Upper lobe of left lung (tissue), 6 donors: ENCODE measurements at regions not wholly inside any gene's neighbourhood (a gene's known extent, or its start where the extent isn't known, plus 50 kb on each side); places are given as distances from the start of the nearest gene placed in this dataset.

Experiments used
- ATAC-seq, 2 donors: fragments of 200-7000 bp; cut with Tn5 transposase; one replicate each; pipeline ENCODE4 v1.9.1; 2022; ENCODE audit warnings: mild to moderate bottlenecking in 2 of 2, moderate library complexity in 2 of 2; ENCODE audit not compliant: low FRiP score in 2 of 2
- DNase-seq, 2 donors: peaks; one replicate each; pipeline ENCODE4 v3.0.0-alpha.2; 2019 to 2020
- H3K27ac ChIP-seq, 4 donors: fragments of 200-600 bp; sonication (generic); one replicate each; pipeline ENCODE4 v1.5.1; 2016 to 2019
- H3K27me3 ChIP-seq, 4 donors: fragments of 200-600 bp; sonication (generic); one replicate each; pipeline ENCODE4 v1.5.1; 2017 to 2019
- H3K36me3 ChIP-seq, 4 donors: fragments of 200-600 bp; sonication (generic); one replicate each; pipeline ENCODE4 v1.5.1; 2016 to 2019
- H3K4me1 ChIP-seq, 4 donors: fragments of 200-600 bp; sonication (generic); one replicate each; pipeline ENCODE4 v1.5.1; 2018 to 2019
- H3K4me3 ChIP-seq, 4 donors: fragments of 200-600 bp; sonication (generic); one replicate each; pipeline ENCODE4 v1.5.1; 2017 to 2019; ENCODE audit warnings: mild to moderate bottlenecking in 2 of 4, moderate library complexity in 1 of 4
- H3K9me3 ChIP-seq, 4 donors: fragments of 200-600 bp; sonication (generic); one replicate each; pipeline ENCODE4 v1.5.1; 2018 to 2019
- CTCF ChIP-seq, 6 experiments: fragments of 450-650 bp in 4 of 6; fragments of 200-600 bp in 2 of 6; sonication (generic) in 2 of 6; IDR thresholded peaks; one replicate each; pipeline ENCODE4 v1.5.1; 2016 to 2019; ENCODE audit warnings: antibody characterized with exemption in 6 of 6
- EP300 ChIP-seq, 4 donors: sonication (generic); formaldehyde crosslinking; IDR thresholded peaks; one replicate each; pipeline ENCODE4 v1.5.1; 2017; ENCODE audit warnings: antibody characterized with exemption in 4 of 4, control low read depth in 2 of 4
- POLR2A ChIP-seq, 4 donors: fragments of 450-650 bp; IDR thresholded peaks; one replicate each; pipeline ENCODE4 v1.5.1; 2016 to 2017; ENCODE audit warnings: antibody characterized with exemption in 4 of 4, mild to moderate bottlenecking in 2 of 4
- POLR2AphosphoS5 ChIP-seq, 2 donors: sonication (generic); formaldehyde crosslinking; IDR thresholded peaks; one replicate each; pipeline ENCODE4 v1.5.1; 2017; ENCODE audit warnings: antibody characterized with exemption in 2 of 2
- WGBS, 2 donors: methylation state at CpG; one replicate each; pipeline ENCODE4 v1.1.5; 2017 to 2018; 5-methylcytosine and 5-hydroxymethylcytosine counted together
- donor health status: DM: no; HTN: no; CAD: no; lungs with moderate emphysema.
- donor health status: DM: no; HTN: yes; CAD: no; lungs with severe emphysema.

GRCh38 chr2:37458133-37458532 is 113.7 kb downstream of the QPCT start:
- Histone ChIP-seq H3K9me3 (no peaks in the 10 kb centered on the region), H3K36me3 (no peaks in the 10 kb centered on the region), H3K27me3 (no peaks in the 10 kb centered on the region), H3K4me1 (peaks cover 16 to 31% (median 25%) of the 10 kb centered on the region in 4 donors), H3K27ac (no peak overlapping the region), H3K4me3 (no peak overlapping the region)
- DNase-seq = no peak
- 91 to 96% methylated on average over 2 of the region's 2 CpGs for WGBS, 2 donors
- TF ChIP-seq CTCF (IDR thresholded peaks at IDR 0.05) = no peak
- no peak for TF ChIP-seq EP300 (IDR thresholded peaks at IDR 0.05)
- TF ChIP-seq POLR2AphosphoS5 (IDR thresholded peaks at IDR 0.05) = no peak
- TF ChIP-seq POLR2A (IDR thresholded peaks at IDR 0.05) = no peak
- no peak for ATAC-seq

- Histone ChIP-seq H3K9me3 (no peaks in the 10 kb centered on the region), H3K4me3 (no peak overlapping the region), H3K27me3 (no peaks in the 10 kb centered on the region), H3K27ac (peak overlapping the region in 2 of 4 donors; percentile 32 to 56), H3K4me1 (peaks cover 16 to 31% (median 25%) of the 10 kb centered on the region in 4 donors), H3K36me3 (no peaks in the 10 kb centered on the region)
- no peak for DNase-seq
- ATAC-seq = no peak
- 83 to 84% methylated on average over 3 of the region's 3 CpGs for WGBS, 2 donors
- TF ChIP-seq EP300 (IDR thresholded peaks at IDR 0.05) (no peak), POLR2A (IDR thresholded peaks at IDR 0.05) (no peak), CTCF (IDR thresholded peaks at IDR 0.05) (no peak), POLR2AphosphoS5 (IDR thresholded peaks at IDR 0.05) (no peak)
Observed at GRCh38 chr2:37459095-37459981, 114.9 kb downstream of the QPCT start.

- H3K4me1 ChIP-seq = peaks cover 13 to 27% (median 23%) of the 10 kb centered on the region in 4 donors
- no peaks in the 10 kb centered on the region for H3K36me3 ChIP-seq
- no peak for ATAC-seq
- H3K9me3 ChIP-seq = no peaks in the 10 kb centered on the region
- no peak overlapping the region for H3K4me3 ChIP-seq
- no peaks in the 10 kb centered on the region for H3K27me3 ChIP-seq
- no peak for DNase-seq
- TF ChIP-seq POLR2AphosphoS5 (IDR thresholded peaks at IDR 0.05) = no peak
- no peak for TF ChIP-seq CTCF (IDR thresholded peaks at IDR 0.05)
- no peak for TF ChIP-seq EP300 (IDR thresholded peaks at IDR 0.05)
- no peak for TF ChIP-seq POLR2A (IDR thresholded peaks at IDR 0.05)
- 71 to 93% methylated on average over 2 of the region's 2 CpGs for WGBS, 2 donors
- peak overlapping the region in 3 of 4 donors; percentile 32 to 56 (median 45) for H3K27ac ChIP-seq
Observed at GRCh38 chr2:37460896-37461229, 116.4 kb downstream of the QPCT start.

- no peak for ATAC-seq
Observed at GRCh38 chr2:37464067-37464466, 119.6 kb downstream of the QPCT start.

More at GRCh38 chr2:37464067-37464466, 119.6 kb downstream of the QPCT start:
- Histone ChIP-seq H3K4me3 (no peak overlapping the region), H3K9me3 (no peaks in the 10 kb centered on the region), H3K36me3 (no peaks in the 10 kb centered on the region), H3K27me3 (no peaks in the 10 kb centered on the region), H3K27ac (no peak overlapping the region), H3K4me1 (peaks cover 5 to 18% (median 13%) of the 10 kb centered on the region in 4 donors)
- WGBS, 2 donors = 44 to 54% methylated on average over 2 of the region's 2 CpGs
- no peak for TF ChIP-seq EP300 (IDR thresholded peaks at IDR 0.05)
- TF ChIP-seq POLR2AphosphoS5 (IDR thresholded peaks at IDR 0.05) = no peak
- TF ChIP-seq POLR2A (IDR thresholded peaks at IDR 0.05) = no peak
- TF ChIP-seq CTCF (IDR thresholded peaks at IDR 0.05) = no peak
- DNase-seq = no peak
